HFFc6 (cell line): ENCODE measurements at regions not wholly inside any gene's neighbourhood (a gene's known extent, or its start where the extent isn't known, plus 50 kb on each side); places are given as distances from the start of the nearest gene placed in this dataset.

Source experiments
- DNase-seq: peaks from one replicate; pipeline ENCODE4 v3.0.0-alpha.2; 2018
- H3K27ac Mint-ChIP-seq: 2 replicates; pipeline ENCODE4 v1.8.0; 2020; ENCODE audit warnings: mild to moderate bottlenecking, mixed read lengths
- H3K27me3 Mint-ChIP-seq: 2 replicates; pipeline ENCODE4 v1.8.0; 2021; ENCODE audit warnings: mild to moderate bottlenecking, moderate library complexity, mixed read lengths; ENCODE audit not compliant: insufficient read depth
- H3K36me3 Mint-ChIP-seq: 2 replicates; pipeline ENCODE4 v1.8.0; 2021; ENCODE audit warnings: low read depth, mixed read lengths
- H3K4me1 Mint-ChIP-seq: 2 replicates; pipeline ENCODE4 v1.8.0; 2020; ENCODE audit warnings: low read depth, mixed read lengths
- H3K4me3 Mint-ChIP-seq: 2 replicates; pipeline ENCODE4 v1.8.0; 2020; ENCODE audit warnings: mild to moderate bottlenecking, moderate library complexity, mixed read lengths
- H3K9me3 Mint-ChIP-seq: 2 replicates; pipeline ENCODE4 v1.8.0; 2020; ENCODE audit warnings: mild to moderate bottlenecking, mixed read lengths
- CTCF ChIP-seq: fragments of 200-600 bp; sonication (generic); IDR thresholded peaks from 2 replicates; pipeline ENCODE4 v1.5.0; 2021; ENCODE audit warnings: antibody characterized with exemption, mild to moderate bottlenecking

- Mint-ChIP-seq H3K9me3 (peaks cover 45% of the 10 kb centered on the region), H3K36me3 (no peaks in the 10 kb centered on the region), H3K27ac (no peak overlapping the region), H3K27me3 (no peaks in the 10 kb centered on the region), H3K4me1 (no peaks in the 10 kb centered on the region), H3K4me3 (no peak overlapping the region)
- DNase-seq: no peak
- TF ChIP-seq CTCF: no peak
Measured at GRCh38 chr3:132904-133303, 63.7 kb upstream of the CHL1 start.

- Mint-ChIP-seq H3K27me3 (no peaks in the 10 kb centered on the region; the same call in 1 of the 2 replicates), H3K36me3 (no peaks in the 10 kb centered on the region), H3K4me3 (no peak overlapping the region), H3K27ac (no peak overlapping the region), H3K4me1 (no peaks in the 10 kb centered on the region), H3K9me3 (peaks cover 32% of the 10 kb centered on the region)
- DNase-seq: no peak
- no peak for TF ChIP-seq CTCF
Measured at GRCh38 chr3:140748-141330, 55.7 kb upstream of the CHL1 start.
